HL-60 (cell line): ENCODE measurements at regions not wholly inside any gene's neighbourhood (a gene's known extent, or its start where the extent isn't known, plus 50 kb on each side); places are given as distances from the start of the nearest gene placed in this dataset.

Experiments used
- CTCF ChIP-seq: IDR thresholded peaks from one replicate; pipeline ENCODE4 v1.5.1; 2011; ENCODE audit warnings: low read length, control low read depth, inconsistent platforms; ENCODE audit not compliant: insufficient read depth
- POLR2AphosphoS5 ChIP-seq: IDR thresholded peaks from 2 replicates; pipeline ENCODE4 v1.6.1; 2012; ENCODE audit warnings: low read depth

DNA sequence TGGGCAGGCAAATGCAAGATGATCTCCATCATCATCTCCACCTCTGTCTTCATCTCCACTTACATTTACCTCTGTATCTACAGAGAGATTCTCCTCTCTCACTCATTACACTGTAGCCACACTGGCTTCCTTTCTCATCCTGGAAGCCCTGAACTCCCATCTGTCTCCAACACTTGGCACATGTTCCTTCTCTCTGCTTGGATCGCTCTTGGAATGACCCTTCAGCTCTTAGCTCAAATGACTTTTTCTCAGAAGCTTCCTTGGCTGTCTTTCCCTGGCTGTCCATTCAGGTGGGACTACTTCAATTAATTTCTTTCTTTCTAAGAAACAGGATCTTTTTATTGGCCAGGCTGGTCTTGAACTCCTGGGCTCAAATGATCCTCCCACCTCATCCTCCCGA, 120.0 kb upstream of the KLF4 start:
- TF ChIP-seq CTCF (no peak), POLR2AphosphoS5 (no peak)
